ENCODE measurements at regions not wholly inside any gene's neighbourhood (a gene's known extent, or its start where the extent isn't known, plus 50 kb on each side); places are given as distances from the start of the nearest gene placed in this dataset.

DNA sequence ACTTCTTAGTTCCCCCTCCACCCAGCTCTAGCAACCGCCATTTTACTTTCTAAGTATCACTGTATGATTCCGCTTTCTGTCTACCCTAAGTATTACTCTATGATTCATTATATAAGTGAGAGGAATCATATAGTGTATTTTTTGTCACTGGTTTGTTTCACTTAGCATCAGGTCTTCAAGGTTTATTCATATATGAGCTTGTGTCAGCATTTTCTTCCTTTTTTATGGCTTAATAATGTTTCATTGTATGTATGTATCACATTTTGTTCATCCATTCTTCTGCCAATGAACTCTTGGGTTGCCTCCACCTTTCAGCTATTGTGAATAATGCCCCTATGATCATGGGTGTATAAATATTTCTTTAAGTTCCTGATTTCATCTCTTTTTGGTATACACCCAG, 222.8 kb downstream of the SNCAIP start:
- TF ChIP-seq, protein P1, sequence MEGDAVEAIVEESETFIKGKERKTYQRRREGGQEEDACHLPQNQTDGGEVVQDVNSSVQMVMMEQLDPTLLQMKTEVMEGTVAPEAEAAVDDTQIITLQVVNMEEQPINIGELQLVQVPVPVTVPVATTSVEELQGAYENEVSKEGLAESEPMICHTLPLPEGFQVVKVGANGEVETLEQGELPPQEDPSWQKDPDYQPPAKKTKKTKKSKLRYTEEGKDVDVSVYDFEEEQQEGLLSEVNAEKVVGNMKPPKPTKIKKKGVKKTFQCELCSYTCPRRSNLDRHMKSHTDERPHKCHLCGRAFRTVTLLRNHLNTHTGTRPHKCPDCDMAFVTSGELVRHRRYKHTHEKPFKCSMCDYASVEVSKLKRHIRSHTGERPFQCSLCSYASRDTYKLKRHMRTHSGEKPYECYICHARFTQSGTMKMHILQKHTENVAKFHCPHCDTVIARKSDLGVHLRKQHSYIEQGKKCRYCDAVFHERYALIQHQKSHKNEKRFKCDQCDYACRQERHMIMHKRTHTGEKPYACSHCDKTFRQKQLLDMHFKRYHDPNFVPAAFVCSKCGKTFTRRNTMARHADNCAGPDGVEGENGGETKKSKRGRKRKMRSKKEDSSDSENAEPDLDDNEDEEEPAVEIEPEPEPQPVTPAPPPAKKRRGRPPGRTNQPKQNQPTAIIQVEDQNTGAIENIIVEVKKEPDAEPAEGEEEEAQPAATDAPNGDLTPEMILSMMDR (IDR thresholded peaks at IDR 0.05): no peak
- no peak for TF ChIP-seq POLR2A (IDR thresholded peaks at IDR 0.05)

All from uterus (tissue), 2 donors.